GM12875 (cell line): ENCODE measurements at regions not wholly inside any gene's neighbourhood (a gene's known extent, or its start where the extent isn't known, plus 50 kb on each side); places are given as distances from the start of the nearest gene placed in this dataset.

Experiments used
- H3K4me3 ChIP-seq: one replicate; pipeline ENCODE4 v1.5.1; 2011; ENCODE audit warnings: low read depth, low read length, control low read depth
- CTCF ChIP-seq: IDR thresholded peaks from 2 replicates; pipeline ENCODE4 v1.5.1; 2011; ENCODE audit warnings: low read depth, mild to moderate bottlenecking, control low read depth, inconsistent platforms, low read length, moderate library complexity, borderline replicate concordance; ENCODE audit not compliant: insufficient read depth

GRCh38 chr12:45577844-45578399, 151.6 kb upstream of the ARID2 start:
- H3K4me3 ChIP-seq, result no peak overlapping the region
- no peak for TF ChIP-seq CTCF

GRCh38 chr12:45580356-45580969, 149.0 kb upstream of the ARID2 start:
- no peak overlapping the region for H3K4me3 ChIP-seq
- TF ChIP-seq CTCF, result no peak

- no peak for TF ChIP-seq CTCF
- H3K4me3 ChIP-seq, result no peak overlapping the region
These were observed 148.4 kb upstream of the ARID2 start for GRCh38 chr12:45581112-45581511.

- TF ChIP-seq CTCF, result no peak
- H3K4me3 ChIP-seq, result no peak overlapping the region
These were observed 147.0 kb upstream of the ARID2 start for GRCh38 chr12:45582536-45582935.

- no peak overlapping the region for H3K4me3 ChIP-seq
- no peak for TF ChIP-seq CTCF
These were observed 146.4 kb upstream of the ARID2 start for GRCh38 chr12:45582986-45583659.

GRCh38 chr12:45584336-45584735, 145.2 kb upstream of the ARID2 start:
- no peak overlapping the region for H3K4me3 ChIP-seq
- TF ChIP-seq CTCF, result no peak

- TF ChIP-seq CTCF, result no peak
- H3K4me3 ChIP-seq, result no peak overlapping the region
These were observed 143.8 kb upstream of the ARID2 start for GRCh38 chr12:45585522-45586230.
